Frontal cortex (tissue), 3 donors: ENCODE measurements at regions not wholly inside any gene's neighbourhood (a gene's known extent, or its start where the extent isn't known, plus 50 kb on each side); places are given as distances from the start of the nearest gene placed in this dataset.
"Not testable (repeated sequence)": the region's sequence is repeated elsewhere in the genome, so short reads cannot be mapped to it uniquely, and the experiment has no call there.

ENCODE experiments used
- DNase-seq, 2 donors: peaks; one replicate each; pipeline ENCODE4 v3.0.0; 2012; ENCODE audit warnings: low spot score in 2 of 2
- FAIRE-seq: peaks from 2 replicates; lab custom pipeline; 2012; peaks lifted over from hg19 to GRCh38; lab: Jason Lieb, UNC
- donor health status: control.
- donor health status: control.
- donor health status: control.

DNA sequence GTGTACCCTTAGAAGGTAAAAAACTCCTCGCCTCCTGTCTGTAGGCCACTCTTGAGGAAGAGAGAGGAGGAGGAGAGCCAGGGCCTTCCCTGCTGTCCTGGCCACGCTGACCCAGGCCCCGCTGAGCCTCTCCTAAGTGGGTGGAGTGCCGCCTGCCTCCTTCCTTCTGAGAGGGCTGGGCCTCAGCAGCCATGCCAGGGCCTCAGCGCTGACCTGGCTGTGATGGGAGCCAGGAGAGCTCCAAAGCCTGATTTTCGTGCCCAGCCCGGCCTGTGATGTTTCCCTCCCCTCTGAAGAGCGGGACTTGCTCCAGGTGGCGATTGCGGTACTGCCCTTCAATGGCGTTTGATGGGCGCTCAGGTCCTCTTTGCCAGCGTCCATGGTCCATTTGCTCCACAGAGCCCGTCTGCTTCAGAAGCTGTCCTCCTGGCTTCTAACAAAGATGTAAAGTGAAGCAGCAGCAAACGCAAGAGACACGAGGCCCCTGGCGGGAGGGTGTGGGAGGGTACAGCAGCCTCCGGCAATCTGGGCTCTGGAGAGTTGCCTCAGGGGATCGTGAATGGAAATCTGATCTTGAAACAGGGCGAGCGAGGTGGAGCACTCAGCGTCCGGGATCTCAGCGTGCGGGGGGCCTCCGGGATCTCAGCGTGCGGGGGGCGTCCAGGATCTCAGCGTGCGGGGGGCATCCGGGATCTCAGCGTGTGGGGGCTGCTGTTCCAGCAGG is 93.5 kb downstream of the NPIPB11 start:
- DNase-seq (no peak), FAIRE-seq (no peak)

GRCh38 chr16:29312345-29312675 is 94.2 kb downstream of the NPIPB11 start:
- DNase-seq, FAIRE-seq: not testable (repeated sequence)

DNA sequence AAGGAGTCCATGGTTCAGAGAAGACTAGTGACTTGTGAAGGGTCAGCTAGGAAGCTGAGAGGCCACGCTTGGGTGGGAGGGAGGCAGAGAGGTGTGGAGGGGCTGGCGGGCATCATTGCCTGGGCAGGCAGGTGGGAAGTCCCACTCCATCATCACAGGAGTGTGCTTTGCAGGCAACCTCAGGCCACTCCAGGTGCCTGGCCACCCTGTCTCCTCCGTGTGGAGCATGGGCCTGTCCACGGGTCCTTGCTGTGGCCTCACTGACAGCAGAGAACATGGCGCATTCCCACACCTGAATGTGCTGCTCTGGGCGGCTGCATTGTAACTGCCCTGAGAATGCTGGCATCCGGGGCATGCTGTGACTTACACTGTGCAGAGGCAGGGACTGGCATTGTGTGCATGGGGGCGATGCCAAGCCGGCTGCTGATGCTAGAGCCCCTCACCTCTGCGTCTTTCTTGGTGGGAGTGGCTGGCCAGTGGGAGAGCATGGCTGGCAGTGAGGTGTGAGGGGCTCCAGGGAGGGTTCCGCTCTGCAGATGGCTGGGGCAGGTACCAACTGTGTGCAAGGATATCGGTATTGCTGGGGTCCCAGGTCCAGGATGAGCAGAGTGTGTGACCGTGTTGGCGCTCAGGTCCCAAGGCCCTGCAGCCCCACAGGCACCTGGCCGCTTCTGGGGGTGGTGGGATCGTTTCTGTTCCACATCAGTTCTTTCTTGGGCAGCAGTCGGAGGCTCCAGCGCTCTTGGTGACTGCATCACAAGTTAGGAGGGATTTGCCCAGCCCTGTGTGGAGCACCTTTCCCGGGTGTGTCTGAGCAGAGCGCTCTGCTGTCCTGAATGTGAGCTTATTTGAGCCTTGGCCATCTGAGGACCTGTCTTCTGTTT is 94.8 kb downstream of the NPIPB11 start:
- FAIRE-seq (no peak), DNase-seq (no peak)

DNA sequence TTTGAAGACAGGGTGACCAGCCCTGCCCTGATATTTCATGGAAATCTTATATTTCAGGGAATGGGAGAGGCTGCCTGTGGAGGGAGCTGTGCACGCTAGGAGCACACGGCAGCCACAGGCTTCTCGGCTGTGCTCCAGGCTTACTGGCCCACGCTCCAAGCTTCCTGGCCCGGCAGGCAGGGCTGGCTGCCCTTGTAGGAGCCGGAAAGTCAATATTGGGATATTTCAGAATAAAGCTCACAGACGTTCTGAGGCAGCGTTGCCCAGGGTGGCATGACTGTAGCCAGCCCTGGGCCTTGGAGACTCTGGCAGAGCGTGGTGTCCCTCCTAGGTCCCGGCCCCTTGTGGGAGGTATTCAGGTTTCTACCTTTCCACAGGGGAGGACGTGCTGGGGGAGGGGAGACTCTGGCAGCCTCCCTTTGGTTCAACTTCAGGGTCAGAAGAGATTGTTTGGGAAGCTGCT is 95.6 kb downstream of the NPIPB11 start:
- DNase-seq (no peak), FAIRE-seq (no peak)

- FAIRE-seq, DNase-seq: not testable (repeated sequence)
These were observed 96.3 kb downstream of the NPIPB11 start for GRCh38 chr16:29310243-29310642.

DNA sequence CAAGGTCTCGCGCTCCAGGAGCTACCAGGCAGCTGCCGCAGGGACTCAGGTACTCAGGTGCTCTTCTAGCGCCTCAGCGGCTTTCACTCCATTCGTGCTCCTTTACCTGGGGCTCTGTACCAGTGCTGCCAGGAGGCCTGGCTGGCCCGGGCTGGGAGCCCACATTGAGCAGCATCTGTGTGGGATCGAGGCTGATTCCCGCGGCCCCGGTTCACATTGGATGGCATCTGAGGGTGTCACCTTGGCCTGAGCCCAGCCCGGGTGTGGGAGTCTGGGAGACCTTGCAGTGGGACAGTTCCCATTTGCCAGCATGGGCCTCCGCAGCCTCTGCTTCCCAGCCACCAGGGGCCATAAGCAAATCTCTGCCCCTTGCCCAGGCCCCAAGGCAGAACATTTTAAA is 96.9 kb downstream of the NPIPB11 start:
- not testable (repeated sequence) for FAIRE-seq

GRCh38 chr16:29308644-29309546 is 97.6 kb downstream of the NPIPB11 start:
- DNase-seq (no peak), FAIRE-seq (no peak)

More for the DNA sequence above, 96.9 kb downstream of the NPIPB11 start:
- DNase-seq: not testable (repeated sequence)

DNA sequence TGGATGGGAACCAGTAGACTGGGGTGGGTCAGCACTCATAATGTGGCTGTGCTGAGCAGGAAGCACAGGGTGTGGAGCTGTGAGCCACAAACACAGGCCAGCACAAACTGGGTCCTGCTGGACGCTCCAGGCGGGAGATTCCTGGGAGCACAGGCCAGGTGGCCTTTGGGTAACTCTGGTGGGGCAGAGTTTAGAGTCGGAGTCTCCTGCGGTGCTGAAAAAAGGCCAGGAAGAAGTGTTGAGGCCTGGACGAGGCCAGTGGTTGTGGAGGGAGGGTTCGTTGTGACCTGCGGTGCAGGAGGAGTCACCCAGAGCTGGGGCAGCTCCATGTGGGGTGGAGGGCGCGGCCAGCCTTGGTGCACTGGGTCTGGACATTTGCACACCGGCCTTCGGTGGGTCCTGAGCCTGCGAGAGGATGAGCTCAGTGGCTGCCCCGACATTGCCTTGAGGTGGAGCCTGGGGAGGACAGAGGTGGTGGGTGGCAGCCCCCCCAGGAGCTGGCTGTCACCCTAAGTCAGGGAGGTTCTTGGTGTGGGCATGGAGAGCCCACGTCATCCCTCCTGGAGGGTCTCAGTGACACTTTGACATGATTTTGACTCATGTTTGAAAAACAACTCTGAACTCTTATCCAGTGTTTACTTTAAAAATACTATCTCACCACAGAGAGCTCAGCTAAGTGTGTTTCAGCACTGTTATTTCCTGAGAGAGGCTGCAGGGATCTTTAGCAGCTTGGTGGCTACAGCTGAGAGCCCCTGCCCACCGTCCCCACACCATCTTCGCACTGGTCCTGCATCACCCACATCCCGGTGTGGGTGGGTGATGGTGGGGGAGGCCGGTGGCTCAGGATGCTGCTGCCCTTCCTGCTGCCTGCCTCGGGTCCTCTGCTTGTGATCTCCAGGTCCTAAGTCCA is 98.7 kb downstream of the NPIPB11 start:
- DNase-seq: no peak
- FAIRE-seq: no peak

DNA sequence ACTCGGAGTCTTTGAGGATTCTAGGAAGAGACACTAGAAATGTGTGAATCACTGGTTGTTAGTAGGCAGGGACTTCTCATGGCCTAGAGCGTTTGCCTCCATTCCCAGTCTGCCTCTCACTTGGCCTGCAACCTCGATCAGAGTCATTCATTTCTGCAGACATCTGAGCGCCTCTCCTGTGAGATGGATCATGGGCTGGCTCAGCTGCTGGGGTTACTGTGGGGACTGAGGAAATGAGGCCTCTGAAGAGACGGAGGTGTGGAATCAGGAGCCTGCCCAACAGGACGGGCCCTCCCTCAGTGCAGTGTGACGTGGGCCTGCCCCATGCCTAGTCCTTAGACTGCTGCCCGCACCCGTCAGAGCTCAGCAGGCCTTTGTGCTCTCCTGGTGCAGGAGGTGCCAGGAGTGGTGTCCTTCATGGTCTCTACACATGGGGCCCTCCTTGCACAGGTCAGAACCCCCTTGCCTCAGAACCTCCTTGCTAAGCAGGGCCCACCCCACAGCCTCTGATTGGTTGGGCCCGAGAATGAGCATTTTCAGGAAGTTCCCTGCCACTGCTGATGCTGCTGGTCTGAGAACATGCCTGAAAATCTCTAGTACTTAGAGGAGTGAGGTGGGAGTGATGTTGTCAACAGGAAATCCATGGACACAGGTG is 99.4 kb downstream of the NPIPB11 start:
- FAIRE-seq (no peak), DNase-seq (no peak)

DNA sequence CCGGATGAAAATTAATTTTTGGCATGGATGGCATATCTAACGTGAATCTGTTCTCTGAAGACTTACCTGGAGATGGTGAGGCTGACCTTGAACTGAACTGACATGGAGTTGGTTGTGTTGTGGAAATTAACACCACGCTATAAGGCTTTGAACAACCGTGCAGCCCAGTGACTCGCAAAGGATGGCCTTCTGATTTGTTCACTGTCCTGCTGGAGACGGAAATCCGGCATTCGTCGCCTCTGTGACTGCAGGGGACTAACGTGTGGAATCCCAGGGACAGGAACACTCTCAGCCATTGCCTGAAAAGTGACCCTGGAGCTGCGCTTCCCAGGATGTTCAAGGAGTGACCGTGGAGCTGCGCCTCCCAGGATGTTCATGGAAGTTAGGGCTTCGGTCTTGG is 100.3 kb downstream of the NPIPB11 start:
- FAIRE-seq (no peak), DNase-seq (no peak)

DNA sequence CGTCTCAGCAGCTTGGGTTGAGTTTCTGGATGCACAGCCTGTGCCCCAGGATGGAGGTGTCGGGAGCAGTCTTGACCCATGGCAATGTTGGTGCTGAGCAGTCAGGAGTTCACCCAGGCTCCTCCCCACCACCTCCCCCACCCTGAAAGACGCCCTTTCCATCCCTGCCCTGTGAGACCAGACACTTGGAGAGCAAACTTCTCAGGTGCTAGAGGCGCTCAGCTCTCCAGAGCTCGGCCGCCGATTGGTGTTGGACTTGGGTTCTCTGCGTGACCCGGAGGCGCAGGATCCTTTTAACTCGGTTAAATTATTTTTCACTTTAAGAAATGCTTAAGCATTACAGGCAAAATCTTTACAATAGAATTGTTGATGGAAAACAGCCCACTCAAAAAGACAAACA is 101.5 kb downstream of the NPIPB11 start:
- not testable (repeated sequence) for FAIRE-seq, DNase-seq

- no peak for FAIRE-seq
- DNase-seq: no peak
These were observed 102.3 kb downstream of the NPIPB11 start for GRCh38 chr16:29304251-29304650.

- no peak for DNase-seq
- FAIRE-seq: no peak
These were observed 103.0 kb downstream of the NPIPB11 start for GRCh38 chr16:29303520-29303919.

GRCh38 chr16:29302976-29303375 is 103.5 kb downstream of the NPIPB11 start:
- no peak for FAIRE-seq
- no peak for DNase-seq

DNA sequence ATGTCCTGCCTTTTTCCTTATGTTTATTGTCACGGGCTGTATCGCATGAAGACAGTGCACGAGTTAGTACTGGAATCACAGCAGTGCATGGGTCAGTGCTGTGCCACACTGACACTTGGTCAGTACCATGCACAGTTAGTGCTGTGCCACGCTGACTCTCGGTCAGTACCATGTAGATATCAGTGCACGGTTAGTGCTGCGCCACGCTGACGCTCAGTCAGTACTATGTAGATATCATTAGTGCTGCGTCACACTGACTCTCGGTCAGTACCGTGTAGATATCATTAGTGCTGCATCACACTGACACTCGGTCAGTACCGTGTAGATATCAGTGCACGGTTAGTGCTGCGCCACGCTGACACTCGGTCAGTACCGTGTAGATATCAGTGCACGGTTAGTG is 104.1 kb downstream of the NPIPB11 start:
- not testable (repeated sequence) for DNase-seq, FAIRE-seq

DNA sequence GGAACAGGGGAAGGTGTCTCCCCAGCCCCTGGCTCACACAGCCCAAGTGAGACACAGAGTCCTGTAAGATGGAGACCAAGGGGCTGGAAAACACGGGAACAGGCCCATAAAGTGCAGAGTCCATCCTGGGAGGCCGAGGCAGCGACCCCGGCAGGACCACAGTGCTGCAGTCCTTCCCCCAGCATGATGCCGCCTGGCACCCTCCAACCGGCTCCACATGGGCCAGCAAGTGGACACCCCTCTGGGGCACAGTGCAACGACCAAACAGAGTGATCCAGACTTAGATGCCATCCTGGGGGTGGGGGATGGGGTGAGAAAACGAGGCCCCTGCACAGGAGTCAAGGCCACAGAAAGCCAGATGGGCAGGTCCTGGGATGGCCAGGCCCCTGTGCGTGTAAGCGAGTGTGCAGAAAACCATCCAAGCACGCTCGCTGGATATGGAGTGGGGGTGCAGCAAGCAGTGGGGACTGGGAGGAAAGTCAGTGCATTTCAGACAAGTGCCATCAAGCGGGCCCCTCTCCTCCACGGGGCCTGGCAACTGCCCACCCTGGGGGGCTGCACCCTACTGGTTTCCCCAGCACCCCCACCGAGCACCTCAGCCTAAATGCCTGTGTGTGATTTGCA is 104.7 kb downstream of the NPIPB11 start:
- not testable (repeated sequence) for FAIRE-seq, DNase-seq

DNA sequence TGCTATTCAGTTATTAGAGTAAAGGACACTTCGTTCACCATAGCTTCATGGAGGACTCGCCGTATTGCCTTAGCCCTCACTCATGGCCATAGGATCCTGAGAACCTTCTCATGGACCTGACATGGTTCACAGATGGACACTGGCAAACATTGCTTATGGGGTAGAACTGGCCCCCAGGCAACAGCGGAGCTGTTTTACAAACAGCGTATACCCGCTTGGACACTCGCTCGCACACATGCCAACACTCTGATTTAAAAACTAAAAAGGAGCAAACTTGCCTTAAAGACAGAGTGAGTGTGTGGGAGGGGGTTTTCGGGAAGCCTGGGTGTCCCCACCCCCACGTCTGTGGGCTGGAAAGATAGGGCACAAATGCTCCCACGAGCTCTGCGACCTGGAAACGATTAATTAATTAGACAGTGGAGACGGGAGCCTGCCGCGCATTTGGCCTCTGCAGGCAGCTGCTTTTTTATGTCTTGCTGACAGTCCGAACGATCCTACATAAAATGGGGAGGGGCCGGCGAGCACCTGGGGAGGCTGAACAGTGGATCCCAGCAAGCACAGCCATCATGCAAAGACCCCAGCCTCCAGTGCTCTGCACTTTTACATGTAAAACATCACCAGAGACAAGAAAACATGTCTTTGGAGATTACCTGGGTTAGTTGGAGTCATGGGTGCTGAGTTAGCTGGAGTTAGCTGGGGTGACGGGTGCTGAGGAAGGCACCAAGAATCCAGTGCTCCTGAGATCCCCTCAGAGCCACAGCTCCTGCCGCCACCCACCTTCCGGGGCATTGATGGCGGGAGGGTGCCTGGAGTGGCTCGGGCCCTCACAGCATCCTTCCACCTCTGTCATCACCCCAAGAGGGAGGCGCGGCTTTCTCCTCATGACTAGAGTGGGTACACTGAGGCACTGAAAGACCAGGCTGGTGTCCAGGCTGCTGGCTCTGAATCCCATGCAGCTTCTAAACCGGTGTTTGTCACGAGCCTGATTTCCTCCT is 105.7 kb downstream of the NPIPB11 start:
- not testable (repeated sequence) for FAIRE-seq

More for the DNA sequence above, 105.7 kb downstream of the NPIPB11 start:
- DNase-seq: not testable (repeated sequence)
